Neural crest cell (in vitro differentiated cells): ENCODE measurements at regions not wholly inside any gene's neighbourhood (a gene's known extent, or its start where the extent isn't known, plus 50 kb on each side); places are given as distances from the start of the nearest gene placed in this dataset.
A peak's percentile ranks its signal among the peaks of the same experiment; 100 is the strongest.

Source experiments
- DNase-seq: peaks from one replicate; pipeline ENCODE4 v3.0.0; 2021; ENCODE audit warnings: low read depth, mixed read lengths, low spot score
- H3K27ac Mint-ChIP-seq: one replicate; pipeline ENCODE4 v1.8.0; 2021; ENCODE audit warnings: mild to moderate bottlenecking, mixed read lengths; ENCODE audit not compliant: unreplicated experiment
- H3K27me3 Mint-ChIP-seq: 2 replicates; pipeline ENCODE4 v1.8.0; 2021; ENCODE audit warnings: low read depth, mild to moderate bottlenecking, mixed read lengths
- H3K36me3 Mint-ChIP-seq: 2 replicates; pipeline ENCODE4 v1.8.0; 2021; ENCODE audit warnings: low read depth, mild to moderate bottlenecking, mixed read lengths
- H3K4me1 Mint-ChIP-seq: 2 replicates; pipeline ENCODE4 v1.8.0; 2021; ENCODE audit warnings: mixed read lengths
- H3K4me3 Mint-ChIP-seq: one replicate; pipeline ENCODE4 v1.8.0; 2021; ENCODE audit warnings: mild to moderate bottlenecking, mixed read lengths
- H3K9me3 Mint-ChIP-seq: 2 replicates; pipeline ENCODE4 v1.8.0; 2021; ENCODE audit warnings: mixed read lengths
- CTCF ChIP-seq: fragments of 200-600 bp; sonication (generic); conservative IDR thresholded peaks from 2 replicates; pipeline ENCODE4 v1.5.0; 2021; ENCODE audit warnings: antibody characterized with exemption, mild to moderate bottlenecking

GRCh38 chr4:173761236-173761635 is 231.2 kb upstream of the HAND2 start:
- no peak overlapping the region for H3K4me3 Mint-ChIP-seq
- no peak for TF ChIP-seq CTCF
- H3K36me3 Mint-ChIP-seq = no peaks in the 10 kb centered on the region
- H3K4me1 Mint-ChIP-seq = no peaks in the 10 kb centered on the region
- DNase-seq = no peak
- no peak overlapping the region for H3K27ac Mint-ChIP-seq
- no peaks in the 10 kb centered on the region for H3K9me3 Mint-ChIP-seq
- H3K27me3 Mint-ChIP-seq = peaks cover 16% of the 10 kb centered on the region

GRCh38 chr4:173758132-173758531 is 228.1 kb upstream of the HAND2 start:
- TF ChIP-seq CTCF = no peak
- Mint-ChIP-seq H3K4me1 (no peaks in the 10 kb centered on the region), H3K4me3 (no peak overlapping the region), H3K27ac (no peak overlapping the region), H3K36me3 (no peaks in the 10 kb centered on the region), H3K9me3 (no peaks in the 10 kb centered on the region), H3K27me3 (peaks cover 8% of the 10 kb centered on the region)
- no peak for DNase-seq

- peaks cover 25% of the 10 kb centered on the region for H3K27me3 Mint-ChIP-seq
- H3K4me3 Mint-ChIP-seq = no peak overlapping the region
Measured at GRCh38 chr4:173753408-173753807, 223.4 kb upstream of the HAND2 start.

GRCh38 chr4:173752610-173753230 is 222.7 kb upstream of the HAND2 start:
- H3K27me3 Mint-ChIP-seq = peaks cover 28% of the 10 kb centered on the region
- H3K36me3 Mint-ChIP-seq = no peaks in the 10 kb centered on the region
- DNase-seq = peak; percentile 50
- no peaks in the 10 kb centered on the region for H3K9me3 Mint-ChIP-seq
- H3K4me1 Mint-ChIP-seq = no peaks in the 10 kb centered on the region
- H3K4me3 Mint-ChIP-seq = no peak overlapping the region
- peak; percentile 59 for TF ChIP-seq CTCF
- no peak overlapping the region for H3K27ac Mint-ChIP-seq

More at GRCh38 chr4:173753408-173753807, 223.4 kb upstream of the HAND2 start:
- H3K9me3 Mint-ChIP-seq = no peaks in the 10 kb centered on the region
- TF ChIP-seq CTCF = no peak
- H3K36me3 Mint-ChIP-seq = no peaks in the 10 kb centered on the region
- DNase-seq = no peak
- no peak overlapping the region for H3K27ac Mint-ChIP-seq
- H3K4me1 Mint-ChIP-seq = no peaks in the 10 kb centered on the region

GRCh38 chr4:173748353-173748752 is 218.3 kb upstream of the HAND2 start:
- no peak for DNase-seq
- no peak overlapping the region for H3K4me3 Mint-ChIP-seq
- H3K36me3 Mint-ChIP-seq = no peaks in the 10 kb centered on the region
- peaks cover 38% of the 10 kb centered on the region for H3K27me3 Mint-ChIP-seq
- no peak overlapping the region for H3K27ac Mint-ChIP-seq
- H3K9me3 Mint-ChIP-seq = no peaks in the 10 kb centered on the region
- no peaks in the 10 kb centered on the region for H3K4me1 Mint-ChIP-seq
- TF ChIP-seq CTCF = no peak
